Neural progenitor cell (in vitro differentiated cells): ENCODE measurements at regions not wholly inside any gene's neighbourhood (a gene's known extent, or its start where the extent isn't known, plus 50 kb on each side); places are given as distances from the start of the nearest gene placed in this dataset.

Experiments
- DNase-seq: peaks from one replicate; pipeline ENCODE4 v3.0.0-alpha.2; 2016; ENCODE audit warnings: low spot score
- H2AFZ ChIP-seq: fragments of 200-600 bp; sonication (generic); replicated peaks from 2 replicates; pipeline ENCODE4 v1.6.1; 2016; ENCODE audit warnings: antibody characterized with exemption
- H3F3A ChIP-seq: fragments of 200-600 bp; sonication (generic); 2 replicates; pipeline ENCODE4 v1.6.1; 2016; ENCODE audit warnings: antibody characterized with exemption, low read depth
- H3K27ac ChIP-seq: fragments of 200-600 bp; sonication (generic); 2 replicates; pipeline ENCODE4 v1.5.1; 2016; ENCODE audit warnings: mild to moderate bottlenecking
- H3K27me3 ChIP-seq: fragments of 200-600 bp; sonication (generic); 2 replicates; pipeline ENCODE4 v1.6.1; 2016; ENCODE audit warnings: mild to moderate bottlenecking, moderate library complexity
- H3K36me3 ChIP-seq: fragments of 200-600 bp; sonication (generic); 2 replicates; pipeline ENCODE4 v1.5.1; 2016
- H3K4me1 ChIP-seq: fragments of 200-600 bp; sonication (generic); 2 replicates; pipeline ENCODE4 v1.6.1; 2016; ENCODE audit warnings: mixed run types
- H3K4me2 ChIP-seq: fragments of 200-600 bp; sonication (generic); 2 replicates; pipeline ENCODE4 v1.6.1; 2016
- H3K4me3 ChIP-seq: fragments of 200-600 bp; sonication (generic); 2 replicates; pipeline ENCODE4 v1.5.1; 2016
- H3K79me2 ChIP-seq: fragments of 200-600 bp; sonication (generic); 2 replicates; pipeline ENCODE4 v1.6.1; 2016; ENCODE audit warnings: low read depth
- H3K9ac ChIP-seq: fragments of 200-600 bp; sonication (generic); 2 replicates; pipeline ENCODE4 v1.6.1; 2016
- H3K9me3 ChIP-seq: fragments of 200-600 bp; sonication (generic); 2 replicates; pipeline ENCODE4 v1.5.1; 2016; ENCODE audit warnings: low read depth
- H4K20me1 ChIP-seq: fragments of 200-600 bp; sonication (generic); 2 replicates; pipeline ENCODE4 v1.6.1; 2016; ENCODE audit warnings: low read depth
- H3K27ac Mint-ChIP-seq: 3 replicates; pipeline ENCODE4 v1.8.0; 2021; ENCODE audit warnings: mixed read lengths
- H3K27me3 Mint-ChIP-seq: 2 replicates; pipeline ENCODE4 v1.8.0; 2022; ENCODE audit warnings: low read depth, mild to moderate bottlenecking, inconsistent platforms, moderate library complexity, mixed read lengths; ENCODE audit not compliant: insufficient read depth
- H3K36me3 Mint-ChIP-seq: 3 replicates; pipeline ENCODE4 v1.8.0; 2021; ENCODE audit warnings: mixed read lengths
- H3K4me1 Mint-ChIP-seq: 3 replicates; pipeline ENCODE4 v1.8.0; 2021; ENCODE audit warnings: mixed read lengths
- H3K4me3 Mint-ChIP-seq: 3 replicates; pipeline ENCODE4 v1.8.0; 2021; ENCODE audit warnings: mild to moderate bottlenecking, moderate library complexity, mixed read lengths
- H3K9me3 Mint-ChIP-seq: 3 replicates; pipeline ENCODE4 v1.8.0; 2020; ENCODE audit warnings: mixed read lengths
- EZH2 ChIP-seq: fragments of 200-600 bp; sonication (generic); IDR thresholded peaks from 2 replicates; pipeline ENCODE4 v1.6.1; 2017; ENCODE audit warnings: antibody characterized with exemption, mild to moderate bottlenecking, moderate library complexity
- EZH2phosphoT487 ChIP-seq: fragments of 200-600 bp; sonication (generic); IDR thresholded peaks from 2 replicates; pipeline ENCODE4 v1.6.1; 2017; ENCODE audit warnings: antibody characterized with exemption
- TF ChIP-seq, protein P1 (sequence below): fragments of 200-600 bp; sonication (generic); IDR thresholded peaks from 2 replicates; pipeline ENCODE4 v1.5.1; 2017; ENCODE audit warnings: antibody characterized with exemption, mild to moderate bottlenecking

DNA sequence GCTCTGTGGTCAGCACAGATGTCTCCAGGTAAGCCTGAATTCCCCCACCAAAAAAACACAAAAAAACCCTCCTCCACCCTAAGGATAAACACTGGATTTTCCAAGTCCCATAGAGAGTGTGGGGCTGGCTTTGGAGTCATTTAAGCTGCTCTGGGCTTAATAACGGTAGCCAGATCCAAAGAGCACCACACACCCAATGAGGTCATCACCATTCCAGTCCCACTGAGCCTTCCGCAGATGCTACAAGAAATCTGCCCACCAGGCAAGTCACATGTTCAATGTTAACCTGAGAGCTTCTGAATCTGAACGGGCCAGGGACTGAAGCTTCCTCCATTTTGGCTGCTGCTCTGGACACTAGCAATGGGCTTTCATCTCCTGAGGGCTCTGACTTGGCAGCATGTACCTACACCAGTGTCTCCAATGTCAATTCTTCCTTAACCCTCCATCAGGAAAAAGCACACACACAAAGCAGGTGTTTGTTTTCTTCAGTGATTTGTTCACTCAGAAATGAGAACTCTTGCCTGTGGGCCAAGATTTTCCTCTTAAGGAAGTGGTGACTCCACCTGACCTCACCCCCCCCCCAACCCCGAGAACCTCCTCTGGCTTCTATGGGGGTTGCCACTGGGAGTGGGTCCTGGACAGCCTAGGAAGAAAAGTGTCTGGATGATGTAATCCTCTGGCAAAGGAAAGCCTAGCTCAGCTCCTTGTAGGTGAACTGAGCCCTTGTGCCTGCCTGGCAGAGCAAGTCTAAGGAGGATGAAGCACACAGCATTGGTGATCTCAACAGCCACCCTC, 220.1 kb downstream of the FOXL1 start:
- Histone ChIP-seq H3K4me2 (no peak overlapping the region), H3K27me3 (no peaks in the 10 kb centered on the region), H3K4me3 (no peak overlapping the region), H2AFZ (no peak overlapping the region), H4K20me1 (no peaks in the 10 kb centered on the region), H3K9ac (no peak overlapping the region), H3K27ac (no peak overlapping the region), H3K9me3 (no peaks in the 10 kb centered on the region), H3K4me1 (peaks cover 16% of the 10 kb centered on the region), H3F3A (no peaks in the 10 kb centered on the region), H3K79me2 (no peaks in the 10 kb centered on the region), H3K36me3 (no peaks in the 10 kb centered on the region)
- TF ChIP-seq, protein P1, sequence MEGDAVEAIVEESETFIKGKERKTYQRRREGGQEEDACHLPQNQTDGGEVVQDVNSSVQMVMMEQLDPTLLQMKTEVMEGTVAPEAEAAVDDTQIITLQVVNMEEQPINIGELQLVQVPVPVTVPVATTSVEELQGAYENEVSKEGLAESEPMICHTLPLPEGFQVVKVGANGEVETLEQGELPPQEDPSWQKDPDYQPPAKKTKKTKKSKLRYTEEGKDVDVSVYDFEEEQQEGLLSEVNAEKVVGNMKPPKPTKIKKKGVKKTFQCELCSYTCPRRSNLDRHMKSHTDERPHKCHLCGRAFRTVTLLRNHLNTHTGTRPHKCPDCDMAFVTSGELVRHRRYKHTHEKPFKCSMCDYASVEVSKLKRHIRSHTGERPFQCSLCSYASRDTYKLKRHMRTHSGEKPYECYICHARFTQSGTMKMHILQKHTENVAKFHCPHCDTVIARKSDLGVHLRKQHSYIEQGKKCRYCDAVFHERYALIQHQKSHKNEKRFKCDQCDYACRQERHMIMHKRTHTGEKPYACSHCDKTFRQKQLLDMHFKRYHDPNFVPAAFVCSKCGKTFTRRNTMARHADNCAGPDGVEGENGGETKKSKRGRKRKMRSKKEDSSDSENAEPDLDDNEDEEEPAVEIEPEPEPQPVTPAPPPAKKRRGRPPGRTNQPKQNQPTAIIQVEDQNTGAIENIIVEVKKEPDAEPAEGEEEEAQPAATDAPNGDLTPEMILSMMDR: no peak
- no peak for TF ChIP-seq EZH2phosphoT487
- no peak for TF ChIP-seq EZH2
- Mint-ChIP-seq H3K9me3 (no peaks in the 10 kb centered on the region), H3K4me1 (peaks cover 2% of the 10 kb centered on the region), H3K4me3 (no peak overlapping the region), H3K27ac (no peak overlapping the region), H3K27me3 (peaks cover 10% of the 10 kb centered on the region), H3K36me3 (no peaks in the 10 kb centered on the region)
- no peak for DNase-seq

DNA sequence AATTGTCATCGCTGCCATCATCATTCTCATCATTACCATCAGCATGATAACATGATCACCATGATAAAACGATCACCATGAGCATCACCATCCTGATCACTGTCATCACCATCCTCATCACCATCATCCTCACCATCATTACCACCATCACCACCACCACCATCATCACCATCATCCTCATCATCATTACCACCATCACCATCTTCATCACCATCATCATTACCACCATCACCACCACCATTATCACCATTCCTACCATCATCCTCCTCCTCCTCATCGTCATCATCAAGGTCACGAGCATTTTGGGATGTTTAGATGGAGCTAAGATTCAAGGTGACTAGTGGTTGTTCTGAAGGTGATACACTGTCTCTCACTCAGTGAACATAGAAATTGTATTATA, 221.0 kb downstream of the FOXL1 start:
- DNase-seq: no peak
- Histone ChIP-seq H3K27me3 (no peaks in the 10 kb centered on the region), H3K9ac (no peak overlapping the region), H4K20me1 (no peaks in the 10 kb centered on the region), H3F3A (no peaks in the 10 kb centered on the region), H2AFZ (no peak overlapping the region), H3K36me3 (no peaks in the 10 kb centered on the region), H3K4me2 (no peak overlapping the region), H3K4me3 (no peak overlapping the region), H3K9me3 (no peaks in the 10 kb centered on the region), H3K27ac (no peak overlapping the region), H3K79me2 (no peaks in the 10 kb centered on the region), H3K4me1 (peaks cover 14% of the 10 kb centered on the region)
- TF ChIP-seq EZH2: no peak
- Mint-ChIP-seq H3K36me3 (no peaks in the 10 kb centered on the region), H3K4me1 (peaks cover 4% of the 10 kb centered on the region), H3K9me3 (no peaks in the 10 kb centered on the region), H3K4me3 (peak overlapping the region; percentile 8), H3K27ac (no peak overlapping the region), H3K27me3 (peaks cover 10% of the 10 kb centered on the region)

DNA sequence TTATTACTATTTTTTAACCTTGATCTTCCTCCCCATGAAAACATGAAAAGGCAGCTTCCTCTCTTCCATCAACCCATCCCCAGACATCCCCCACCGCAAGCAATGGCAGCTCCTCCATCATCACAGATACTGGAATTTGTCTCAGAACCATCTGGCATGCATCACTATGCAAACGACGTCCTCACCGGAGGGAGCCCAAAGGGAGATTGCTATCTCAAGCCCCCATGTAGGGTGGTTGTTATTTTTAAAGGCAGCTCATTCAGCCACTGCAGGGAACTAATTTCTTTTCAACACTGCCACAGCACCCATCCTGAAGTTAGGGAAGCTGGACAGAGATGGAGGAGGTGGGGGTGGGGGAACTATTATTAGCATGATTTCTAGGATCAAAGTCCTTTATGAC, 222.5 kb downstream of the FOXL1 start:
- Mint-ChIP-seq H3K27ac (peak overlapping the region; percentile 26), H3K27me3 (peaks cover 10% of the 10 kb centered on the region), H3K4me1 (peaks cover 10% of the 10 kb centered on the region), H3K36me3 (no peaks in the 10 kb centered on the region), H3K4me3 (no peak overlapping the region), H3K9me3 (peaks cover 4% of the 10 kb centered on the region)
- peaks cover 11% of the 10 kb centered on the region for H3K4me1 ChIP-seq
- no peak for DNase-seq
- peak overlapping the region; percentile 43 for H3K4me2 ChIP-seq
- no peaks in the 10 kb centered on the region for H3K79me2 ChIP-seq
- H3K4me3 ChIP-seq: no peak overlapping the region
- H3K36me3 ChIP-seq: no peaks in the 10 kb centered on the region
- no peaks in the 10 kb centered on the region for H3K9me3 ChIP-seq
- H3K27me3 ChIP-seq: no peaks in the 10 kb centered on the region
- H3F3A ChIP-seq: no peaks in the 10 kb centered on the region
- H2AFZ ChIP-seq: no peak overlapping the region
- H3K27ac ChIP-seq: no peak overlapping the region
- no peak for TF ChIP-seq EZH2phosphoT487
- TF ChIP-seq, protein P1: no peak
- TF ChIP-seq EZH2: no peak
- H3K9ac ChIP-seq: no peak overlapping the region
- H4K20me1 ChIP-seq: no peaks in the 10 kb centered on the region

DNA sequence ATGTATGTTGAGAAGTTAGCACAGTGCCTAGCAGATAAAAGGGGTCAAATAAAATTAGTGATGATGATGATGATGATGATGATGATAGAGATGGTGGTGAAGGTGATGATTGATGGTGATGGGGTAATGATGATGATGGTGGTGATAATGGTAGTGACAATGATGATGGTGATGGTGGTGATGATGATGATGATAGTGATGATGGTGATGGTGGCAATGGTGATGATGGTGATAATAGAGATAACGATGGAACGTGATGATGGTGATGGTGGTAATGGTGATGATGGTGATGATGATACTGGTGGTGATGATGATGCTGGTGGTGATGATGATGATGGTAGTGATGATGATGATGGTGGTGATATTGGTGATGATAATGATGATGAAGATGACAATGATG, 223.7 kb downstream of the FOXL1 start:
- DNase-seq: no peak

More for the DNA sequence above, 223.7 kb downstream of the FOXL1 start:
- Histone ChIP-seq H2AFZ (no peak overlapping the region), H3K9me3 (no peaks in the 10 kb centered on the region), H3K27ac (no peak overlapping the region), H3K4me3 (no peak overlapping the region), H3F3A (no peaks in the 10 kb centered on the region), H3K79me2 (no peaks in the 10 kb centered on the region), H3K27me3 (no peaks in the 10 kb centered on the region), H3K4me1 (peaks cover 15% of the 10 kb centered on the region), H3K4me2 (no peak overlapping the region), H4K20me1 (no peaks in the 10 kb centered on the region), H3K36me3 (no peaks in the 10 kb centered on the region), H3K9ac (no peak overlapping the region)
- H3K27me3 Mint-ChIP-seq: peaks cover 10% of the 10 kb centered on the region
- H3K4me3 Mint-ChIP-seq: no peak overlapping the region
- H3K9me3 Mint-ChIP-seq: peaks cover 8% of the 10 kb centered on the region
- H3K4me1 Mint-ChIP-seq: peaks cover 15% of the 10 kb centered on the region
- H3K27ac Mint-ChIP-seq: no peak overlapping the region
- no peaks in the 10 kb centered on the region for H3K36me3 Mint-ChIP-seq
- TF ChIP-seq EZH2: no peak
- no peak for TF ChIP-seq EZH2phosphoT487
- TF ChIP-seq, protein P1: no peak
